ENCODE measurements at regions not wholly inside any gene's neighbourhood (a gene's known extent, or its start where the extent isn't known, plus 50 kb on each side); places are given as distances from the start of the nearest gene placed in this dataset.

DNA sequence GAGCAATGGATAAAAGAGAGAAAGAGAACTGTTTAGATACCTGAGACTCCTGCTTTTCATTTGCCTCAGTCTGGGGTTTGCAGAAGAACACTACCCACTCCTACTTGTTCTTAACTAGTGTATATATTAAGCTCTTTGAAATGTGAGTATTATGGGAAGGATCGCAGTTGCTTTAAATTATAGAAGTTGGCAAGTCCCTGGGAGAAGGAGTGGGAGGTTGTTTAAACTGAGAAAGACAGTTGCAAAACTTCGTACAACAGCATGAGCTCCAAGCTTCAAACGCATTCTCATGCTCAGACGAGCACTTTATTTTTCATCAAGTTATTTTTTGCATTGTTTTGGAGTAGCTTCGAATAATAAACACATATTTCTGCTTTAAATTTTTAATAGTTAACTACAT is 88.1 kb upstream of the C1QTNF7 start:
- no peaks in the 10 kb centered on the region for H3K27me3 ChIP-seq (ENCODE audit: low read depth)
- peak overlapping the region; percentile 33 for H3K4me3 ChIP-seq
- DNase-seq, result no peak
- peak overlapping the region; percentile 38 for H3K27ac ChIP-seq
- TF ChIP-seq, protein P1, sequence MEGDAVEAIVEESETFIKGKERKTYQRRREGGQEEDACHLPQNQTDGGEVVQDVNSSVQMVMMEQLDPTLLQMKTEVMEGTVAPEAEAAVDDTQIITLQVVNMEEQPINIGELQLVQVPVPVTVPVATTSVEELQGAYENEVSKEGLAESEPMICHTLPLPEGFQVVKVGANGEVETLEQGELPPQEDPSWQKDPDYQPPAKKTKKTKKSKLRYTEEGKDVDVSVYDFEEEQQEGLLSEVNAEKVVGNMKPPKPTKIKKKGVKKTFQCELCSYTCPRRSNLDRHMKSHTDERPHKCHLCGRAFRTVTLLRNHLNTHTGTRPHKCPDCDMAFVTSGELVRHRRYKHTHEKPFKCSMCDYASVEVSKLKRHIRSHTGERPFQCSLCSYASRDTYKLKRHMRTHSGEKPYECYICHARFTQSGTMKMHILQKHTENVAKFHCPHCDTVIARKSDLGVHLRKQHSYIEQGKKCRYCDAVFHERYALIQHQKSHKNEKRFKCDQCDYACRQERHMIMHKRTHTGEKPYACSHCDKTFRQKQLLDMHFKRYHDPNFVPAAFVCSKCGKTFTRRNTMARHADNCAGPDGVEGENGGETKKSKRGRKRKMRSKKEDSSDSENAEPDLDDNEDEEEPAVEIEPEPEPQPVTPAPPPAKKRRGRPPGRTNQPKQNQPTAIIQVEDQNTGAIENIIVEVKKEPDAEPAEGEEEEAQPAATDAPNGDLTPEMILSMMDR (IDR thresholded peaks at IDR 0.05), result no peak
- H3K9me3 ChIP-seq, result no peaks in the 10 kb centered on the region
- intact Hi-C loops (cut with DNase I), result no loop called here
- no peak for ATAC-seq
- H3K36me3 ChIP-seq, result no peaks in the 10 kb centered on the region
- no peaks in the 10 kb centered on the region for H3K4me1 ChIP-seq

DNA sequence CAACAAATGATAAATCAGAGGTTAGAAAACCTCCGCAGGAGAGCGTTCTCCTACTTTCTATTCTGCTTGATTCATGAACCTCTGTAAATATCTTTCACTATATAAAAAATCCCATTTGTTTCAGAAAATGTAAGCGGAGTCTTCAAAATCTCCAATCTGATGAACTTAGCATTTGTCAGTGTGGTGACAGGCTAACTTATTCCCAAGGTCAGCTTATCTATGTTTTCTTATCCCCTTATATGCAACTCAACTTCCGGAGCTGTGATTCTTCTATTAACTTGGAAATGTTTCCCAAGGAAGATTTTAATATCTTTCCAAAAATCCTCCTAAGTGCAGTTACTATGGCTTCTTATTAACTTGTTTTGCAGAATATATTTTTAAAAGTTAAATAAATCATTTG is 87.5 kb upstream of the C1QTNF7 start:
- Histone ChIP-seq H3K9me3 (no peaks in the 10 kb centered on the region), H3K27ac (peak overlapping the region; percentile 38), H3K4me3 (peak overlapping the region; percentile 33), H3K36me3 (no peaks in the 10 kb centered on the region), H3K27me3 (ENCODE audit: low read depth) (no peaks in the 10 kb centered on the region), H3K4me1 (no peaks in the 10 kb centered on the region)
- intact Hi-C loops (cut with DNase I), result no loop called here
- TF ChIP-seq, protein P1 (IDR thresholded peaks at IDR 0.05), result no peak
- no peak for ATAC-seq
- DNase-seq, result no peak

DNA sequence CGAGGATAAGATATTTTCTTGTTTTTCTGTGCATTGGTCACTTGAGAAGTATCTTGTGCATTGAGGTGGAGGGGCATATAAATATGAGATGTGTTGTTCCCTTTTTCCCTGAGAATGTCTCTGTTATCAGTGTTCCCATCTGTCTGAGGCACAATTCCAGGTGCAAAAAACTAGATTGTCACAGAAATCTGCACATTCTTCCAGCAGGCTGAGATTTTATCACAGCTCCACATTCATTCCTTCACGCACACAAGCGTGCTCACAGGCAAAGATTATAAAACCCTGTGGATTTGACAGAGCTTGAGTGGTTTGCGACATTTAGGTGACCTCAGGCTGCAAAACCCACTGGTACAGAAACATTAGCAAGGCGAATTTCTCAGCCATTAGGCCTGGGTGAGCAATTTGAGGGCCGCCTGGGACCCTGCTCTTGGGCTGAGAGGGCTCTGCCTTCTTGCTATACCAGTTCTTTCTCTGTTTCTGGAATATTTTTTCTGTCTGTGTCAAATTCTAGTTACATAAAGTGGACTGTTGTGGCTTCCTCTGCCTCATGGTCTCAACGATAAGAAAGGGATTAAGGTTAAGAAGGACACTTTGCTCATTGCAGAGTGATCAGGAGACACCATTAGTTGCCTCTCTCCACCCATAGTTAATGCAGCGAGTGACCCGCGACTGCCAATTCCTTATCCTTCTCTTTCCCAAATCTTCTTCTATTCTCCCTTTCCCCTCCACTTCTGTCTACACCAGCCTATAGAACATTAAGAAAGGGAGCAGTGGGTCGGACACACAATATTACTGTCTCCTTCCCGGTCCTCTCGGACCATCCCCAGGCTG is 86.7 kb upstream of the C1QTNF7 start:
- TF ChIP-seq, protein P1 (IDR thresholded peaks at IDR 0.05), result no peak
- Histone ChIP-seq H3K4me1 (no peaks in the 10 kb centered on the region), H3K36me3 (no peaks in the 10 kb centered on the region), H3K27ac (peak overlapping the region; percentile 38), H3K9me3 (no peaks in the 10 kb centered on the region), H3K4me3 (peak overlapping the region; percentile 33), H3K27me3 (ENCODE audit: low read depth) (no peaks in the 10 kb centered on the region)
- intact Hi-C loops (cut with DNase I), result no loop called here
- no peak for DNase-seq
- ATAC-seq, result no peak

DNA sequence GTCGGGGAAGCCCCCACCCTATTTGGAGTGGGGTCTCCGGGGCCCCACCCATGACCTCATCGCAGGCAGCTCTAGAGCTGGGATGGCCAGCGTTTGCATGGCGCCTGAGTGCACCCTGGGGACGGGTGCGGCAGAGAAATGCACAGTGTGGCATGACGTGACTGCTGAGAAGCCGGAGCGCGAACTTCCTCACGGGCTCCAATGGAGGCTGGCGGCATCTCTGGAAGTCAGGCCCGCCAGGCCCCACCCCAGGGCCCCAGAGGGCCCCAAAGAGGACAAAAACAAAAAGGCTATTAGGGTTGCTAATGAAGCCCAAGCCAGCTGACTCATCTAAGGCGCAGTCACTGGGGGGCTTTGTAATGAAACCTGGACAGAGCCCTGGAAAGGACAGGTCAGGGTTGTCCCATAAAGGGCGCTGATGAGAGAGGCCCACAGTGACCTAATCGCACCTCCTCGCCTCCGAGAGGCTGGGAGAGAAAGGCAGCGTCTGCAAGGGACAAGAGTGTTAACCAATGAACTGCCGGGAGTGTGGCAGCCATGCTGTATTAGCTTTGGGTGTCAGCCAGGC is 86.0 kb upstream of the C1QTNF7 start:
- TF ChIP-seq, protein P1 (IDR thresholded peaks at IDR 0.05), result no peak
- Histone ChIP-seq H3K36me3 (no peaks in the 10 kb centered on the region), H3K4me3 (peak overlapping the region; percentile 33), H3K9me3 (no peaks in the 10 kb centered on the region), H3K27ac (peak overlapping the region; percentile 38), H3K4me1 (no peaks in the 10 kb centered on the region), H3K27me3 (ENCODE audit: low read depth) (no peaks in the 10 kb centered on the region)
- intact Hi-C loops (cut with DNase I), result no loop called here
- DNase-seq, result no peak
- peak in 1 of 2 donors; percentile 47 for ATAC-seq

DNA sequence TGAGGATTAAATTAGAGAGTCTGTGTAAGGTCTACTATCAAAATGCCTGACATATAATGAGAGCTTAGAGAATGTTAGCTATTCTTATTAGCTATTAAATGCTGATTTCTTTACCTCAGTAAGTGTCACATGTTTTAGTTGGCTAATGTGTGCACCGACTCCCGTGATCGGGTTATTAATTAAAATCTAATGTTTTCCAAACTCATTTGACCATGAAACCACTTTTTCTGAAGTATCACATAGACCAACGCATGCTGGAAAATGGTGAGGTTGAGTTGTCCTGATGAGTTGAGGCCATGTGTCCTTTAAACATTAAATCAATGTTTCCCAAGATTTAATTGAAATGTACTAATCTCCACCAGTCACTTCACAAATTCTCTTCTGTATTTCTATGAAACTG is 84.8 kb upstream of the C1QTNF7 start:
- intact Hi-C loops (cut with DNase I), result no loop called here
- Histone ChIP-seq H3K27me3 (ENCODE audit: low read depth) (no peaks in the 10 kb centered on the region), H3K4me1 (no peaks in the 10 kb centered on the region), H3K36me3 (no peaks in the 10 kb centered on the region), H3K27ac (no peak overlapping the region), H3K9me3 (no peaks in the 10 kb centered on the region), H3K4me3 (no peak overlapping the region)
- TF ChIP-seq, protein P1 (IDR thresholded peaks at IDR 0.05), result no peak
- no peak for DNase-seq
- ATAC-seq, result no peak

All from lower lobe of right lung (tissue), 2 donors.